ENCODE measurements at regions not wholly inside any gene's neighbourhood (a gene's known extent, or its start where the extent isn't known, plus 50 kb on each side); places are given as distances from the start of the nearest gene placed in this dataset.

DNA sequence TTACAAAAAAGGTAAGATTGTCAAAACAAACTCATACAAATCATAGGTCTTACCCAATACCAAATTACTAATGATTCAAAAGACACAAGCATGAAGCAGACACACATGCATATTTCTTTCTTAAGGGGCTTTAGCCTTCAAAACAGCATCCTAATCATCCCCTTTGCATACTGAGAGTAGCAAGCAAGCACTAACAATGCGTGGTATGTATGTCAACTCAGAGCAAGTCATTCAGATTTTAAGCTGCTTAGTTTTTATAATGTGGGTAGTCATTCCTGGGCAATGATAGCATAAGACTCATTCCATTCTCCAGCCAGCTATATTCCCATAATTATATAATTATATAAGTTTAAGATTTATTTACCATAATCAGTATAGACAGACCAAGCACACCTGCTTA is 219.6 kb downstream of the DKK2 start:
- no peaks in the 10 kb centered on the region for H3K36me3 ChIP-seq (replicated peaks in 1 of 2; ENCODE audit: control extremely low read depth in 1 of 2, control insufficient read depth in 1 of 2, extremely low read depth in 1 of 2, insufficient read depth in 2 of 2, low read length in 1 of 2)
- intact Hi-C loops (cut with micrococcal nuclease), result no loop called here
- no CpG with 5 or more reads among the region's 1 CpG for WGBS (ENCODE audit: insufficient coverage)
- H3K9ac ChIP-seq (ENCODE audit: low read length), result no peak overlapping the region
- H3K79me2 ChIP-seq (ENCODE audit: control insufficient read depth, insufficient read depth, low read length), result no peaks in the 10 kb centered on the region
- no peaks in the 10 kb centered on the region for H4K20me1 ChIP-seq (ENCODE audit: control insufficient read depth, insufficient read depth, low read length, poor library complexity, severe bottlenecking)
- H3K4me1 ChIP-seq (ENCODE audit: control insufficient read depth in 2 of 2, insufficient read depth in 2 of 2, low read length in 2 of 2), result no peaks in the 10 kb centered on the region
- H3K4me3 ChIP-seq (ENCODE audit: control extremely low read depth in 1 of 5, extremely low read depth in 1 of 5, insufficient read depth in 1 of 5, low read depth in 2 of 5, low read length in 4 of 5), result no peak overlapping the region
- no peaks in the 10 kb centered on the region for H3K27me3 ChIP-seq (replicated peaks in 1 of 4; ENCODE audit: control extremely low read depth in 1 of 4, control insufficient read depth in 3 of 4, insufficient read depth in 4 of 4, low read length in 3 of 4)
- H3K4me3 Mint-ChIP-seq, result no peak overlapping the region
- ChIA-PET POLR2A (no interaction called here), CTCF (no interaction called here)
- peaks cover 3% of the 10 kb centered on the region for H3K9me3 Mint-ChIP-seq (ENCODE audit: insufficient read depth)
- H3K27ac Mint-ChIP-seq, result no peak overlapping the region
- ATAC-seq (ENCODE audit: low read depth) (no peak), DNase-seq (no peak)
- no peaks in the 10 kb centered on the region for H3K4me1 Mint-ChIP-seq
- no peak overlapping the region for H3K4me2 ChIP-seq (replicated peaks; ENCODE audit: low read depth, low read length, poor library complexity, severe bottlenecking)
- no peaks in the 10 kb centered on the region for H3K9me3 ChIP-seq (ENCODE audit: control extremely low read depth in 1 of 3, control insufficient read depth in 2 of 3, insufficient read depth in 1 of 3, low read length in 2 of 3)
- H3K27me3 Mint-ChIP-seq, result no peaks in the 10 kb centered on the region
- no peak overlapping the region for H3K27ac ChIP-seq (ENCODE audit: low read length in 2 of 2)
- H2AFZ ChIP-seq (ENCODE audit: insufficient read depth, low read depth, low read length, poor library complexity, severe bottlenecking), result no peak overlapping the region
- no peak for TF ChIP-seq EZH2 (IDR thresholded peaks at IDR 0.05; ENCODE audit: borderline replicate concordance, insufficient read depth, low read depth, low read length, poor library complexity, severe bottlenecking)
- TF ChIP-seq, protein P1, sequence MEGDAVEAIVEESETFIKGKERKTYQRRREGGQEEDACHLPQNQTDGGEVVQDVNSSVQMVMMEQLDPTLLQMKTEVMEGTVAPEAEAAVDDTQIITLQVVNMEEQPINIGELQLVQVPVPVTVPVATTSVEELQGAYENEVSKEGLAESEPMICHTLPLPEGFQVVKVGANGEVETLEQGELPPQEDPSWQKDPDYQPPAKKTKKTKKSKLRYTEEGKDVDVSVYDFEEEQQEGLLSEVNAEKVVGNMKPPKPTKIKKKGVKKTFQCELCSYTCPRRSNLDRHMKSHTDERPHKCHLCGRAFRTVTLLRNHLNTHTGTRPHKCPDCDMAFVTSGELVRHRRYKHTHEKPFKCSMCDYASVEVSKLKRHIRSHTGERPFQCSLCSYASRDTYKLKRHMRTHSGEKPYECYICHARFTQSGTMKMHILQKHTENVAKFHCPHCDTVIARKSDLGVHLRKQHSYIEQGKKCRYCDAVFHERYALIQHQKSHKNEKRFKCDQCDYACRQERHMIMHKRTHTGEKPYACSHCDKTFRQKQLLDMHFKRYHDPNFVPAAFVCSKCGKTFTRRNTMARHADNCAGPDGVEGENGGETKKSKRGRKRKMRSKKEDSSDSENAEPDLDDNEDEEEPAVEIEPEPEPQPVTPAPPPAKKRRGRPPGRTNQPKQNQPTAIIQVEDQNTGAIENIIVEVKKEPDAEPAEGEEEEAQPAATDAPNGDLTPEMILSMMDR (IDR thresholded peaks at IDR 0.05), result no peak

DNA sequence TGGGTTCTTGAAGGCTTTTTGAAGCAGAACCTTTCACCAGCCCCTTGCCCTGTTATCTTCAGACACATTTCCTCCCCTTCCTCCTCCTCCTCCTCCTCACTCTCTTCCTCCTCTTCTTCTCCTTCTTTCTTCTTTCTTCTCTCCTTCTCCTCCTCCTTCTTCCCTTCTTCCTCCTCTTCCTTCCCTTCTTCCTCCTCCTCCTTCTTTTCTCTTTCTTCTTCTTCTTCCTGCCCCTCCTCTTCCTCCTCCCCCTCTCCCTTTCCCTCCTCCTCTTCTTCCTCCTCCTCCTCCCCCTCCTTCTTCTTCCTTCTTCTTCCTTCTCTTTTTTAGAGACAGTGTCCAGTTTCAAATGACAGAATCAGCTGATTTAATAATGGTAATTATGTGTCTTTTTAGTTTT is 226.0 kb downstream of the DKK2 start:
- no peak for ATAC-seq (ENCODE audit: low read depth)
- H3K27me3 Mint-ChIP-seq, result no peaks in the 10 kb centered on the region
- ChIA-PET POLR2A (no interaction called here), CTCF (interaction anchor here (0.6 kb wide), 1 partner anchor 419 kb away, joined by 4 read pairs; no protein-coding TSS in a partner anchor)
- H3K4me3 Mint-ChIP-seq, result no peak overlapping the region
- no peak overlapping the region for H3K4me3 ChIP-seq (ENCODE audit: control extremely low read depth in 1 of 5, extremely low read depth in 1 of 5, insufficient read depth in 1 of 5, low read depth in 2 of 5, low read length in 4 of 5)
- H3K27me3 ChIP-seq (replicated peaks in 1 of 4; ENCODE audit: control extremely low read depth in 1 of 4, control insufficient read depth in 3 of 4, insufficient read depth in 4 of 4, low read length in 3 of 4), result no peaks in the 10 kb centered on the region
- DNase-seq, result no peak
- intact Hi-C loops (cut with micrococcal nuclease), result no loop called here
- H3K79me2 ChIP-seq (ENCODE audit: control insufficient read depth, insufficient read depth, low read length), result no peaks in the 10 kb centered on the region
- no peaks in the 10 kb centered on the region for H3K36me3 ChIP-seq (replicated peaks in 1 of 2; ENCODE audit: control extremely low read depth in 1 of 2, control insufficient read depth in 1 of 2, extremely low read depth in 1 of 2, insufficient read depth in 2 of 2, low read length in 1 of 2)
- H3K4me1 ChIP-seq (ENCODE audit: control insufficient read depth in 2 of 2, insufficient read depth in 2 of 2, low read length in 2 of 2), result no peaks in the 10 kb centered on the region
- H3K9me3 ChIP-seq (ENCODE audit: control extremely low read depth in 1 of 3, control insufficient read depth in 2 of 3, insufficient read depth in 1 of 3, low read length in 2 of 3), result no peaks in the 10 kb centered on the region
- TF ChIP-seq EZH2 (IDR thresholded peaks at IDR 0.05; ENCODE audit: borderline replicate concordance, insufficient read depth, low read depth, low read length, poor library complexity, severe bottlenecking), result no peak
- TF ChIP-seq, protein P1 (IDR thresholded peaks at IDR 0.05), result no peak
- peaks cover 3% of the 10 kb centered on the region for H3K9me3 Mint-ChIP-seq (ENCODE audit: insufficient read depth)
- no peaks in the 10 kb centered on the region for H4K20me1 ChIP-seq (ENCODE audit: control insufficient read depth, insufficient read depth, low read length, poor library complexity, severe bottlenecking)
- no peak overlapping the region for H3K9ac ChIP-seq (ENCODE audit: low read length)
- H2AFZ ChIP-seq (ENCODE audit: insufficient read depth, low read depth, low read length, poor library complexity, severe bottlenecking), result no peak overlapping the region
- H3K27ac ChIP-seq (ENCODE audit: low read length in 2 of 2), result no peak overlapping the region
- H3K4me2 ChIP-seq (replicated peaks; ENCODE audit: low read depth, low read length, poor library complexity, severe bottlenecking), result no peak overlapping the region
- no peaks in the 10 kb centered on the region for H3K4me1 Mint-ChIP-seq
- no peak overlapping the region for H3K27ac Mint-ChIP-seq

Measured in B cell (primary cell).